H1 (cell line): ENCODE measurements at regions not wholly inside any gene's neighbourhood (a gene's known extent, or its start where the extent isn't known, plus 50 kb on each side); places are given as distances from the start of the nearest gene placed in this dataset.

Source experiments
- CTCF ChIA-PET: fragments of 300-600 bp; sonication (Branson Sonifier 250); formaldehyde crosslinking; loops from one replicate; lab custom pipeline; 2021; ENCODE audit not compliant: partially characterized antibody; lab: Charles Lee
- POLR2A ChIA-PET: fragments of 300-600 bp; sonication (Branson Sonifier 250); formaldehyde crosslinking; loops from one replicate; lab custom pipeline; 2021; ENCODE audit warnings: inconsistent platforms; ENCODE audit not compliant: partially characterized antibody; lab: Charles Lee
- DNase-seq, 2 experiments: peaks; one replicate each; pipeline versions ENCODE4 v3.0.0 to v3.0.0-alpha.2; 2010 to 2022; ENCODE audit warnings: low spot score in 2 of 2, low read depth in 1 of 2, mixed read lengths in 1 of 2
- FAIRE-seq: peaks from 2 replicates; lab custom pipeline; 2011; peaks lifted over from hg19 to GRCh38; lab: Jason Lieb, UNC
- H2AFZ ChIP-seq: 2 replicates; pipeline ENCODE4 v1.8.1; 2012; ENCODE audit warnings: low read length, inconsistent platforms
- H2AK5ac ChIP-seq: 2 replicates; pipeline ENCODE4 v1.6.1; 2013; ENCODE audit warnings: low read depth, low read length
- H2BK120ac ChIP-seq: replicated peaks from 2 replicates; pipeline ENCODE3; 2013; ENCODE audit warnings: low read depth, low read length, inconsistent platforms
- H2BK12ac ChIP-seq: 2 replicates; pipeline ENCODE4 v1.6.1; 2013; ENCODE audit warnings: low read depth, low read length
- H2BK15ac ChIP-seq: 2 replicates; pipeline ENCODE4 v1.6.1; 2013; ENCODE audit warnings: low read length
- H2BK20ac ChIP-seq: 2 replicates; pipeline ENCODE4 v1.6.1; 2013; ENCODE audit warnings: low read length
- H2BK5ac ChIP-seq: 2 replicates; pipeline ENCODE4 v1.6.1; 2013; ENCODE audit warnings: low read depth, low read length
- H3K14ac ChIP-seq: 2 replicates; pipeline ENCODE4 v1.6.1; 2013; ENCODE audit warnings: inconsistent platforms; ENCODE audit not compliant: insufficient read length
- H3K18ac ChIP-seq: 2 replicates; pipeline ENCODE4 v1.6.1; 2013; ENCODE audit warnings: low read length; ENCODE audit errors: extremely low read depth
- H3K23ac ChIP-seq: 2 replicates; pipeline ENCODE4 v1.6.1; 2013; ENCODE audit warnings: inconsistent platforms; ENCODE audit not compliant: insufficient read length
- H3K23me2 ChIP-seq: 2 replicates; pipeline ENCODE4 v1.6.1; 2013; ENCODE audit warnings: low read depth, low read length
- H3K27ac ChIP-seq: 2 replicates; pipeline ENCODE4 v1.6.1; 2011; ENCODE audit warnings: low read depth, low read length, inconsistent platforms
- H3K27me3 ChIP-seq, 4 experiments: replicated peaks in 1 of 4; 1 replicate in 1 of 4; 2 replicates in 3 of 4; pipeline versions ENCODE4 v1.6.1 to v1.8.1; 2011 to 2013; ENCODE audit warnings: low read length in 3 of 4, mild to moderate bottlenecking in 3 of 4, inconsistent platforms in 2 of 4, mixed read lengths in 2 of 4, moderate library complexity in 1 of 4; ENCODE audit not compliant: control insufficient read depth in 3 of 4, insufficient read depth in 3 of 4; ENCODE audit errors: extremely low read depth in 1 of 4
- H3K36me3 ChIP-seq, 4 experiments: 2 replicates each; pipeline versions ENCODE4 v1.6.1 to v1.8.1; 2011 to 2013; ENCODE audit warnings: mild to moderate bottlenecking in 4 of 4, low read length in 3 of 4, moderate library complexity in 2 of 4, control low read depth in 1 of 4, inconsistent platforms in 1 of 4; ENCODE audit not compliant: insufficient read depth in 4 of 4, control insufficient read depth in 2 of 4
- H3K4ac ChIP-seq: replicated peaks from 2 replicates; pipeline ENCODE3; 2013; ENCODE audit warnings: low read length, low read depth, mixed read lengths, inconsistent platforms; ENCODE audit not compliant: insufficient read length
- H3K4me1 ChIP-seq, 4 experiments: replicated peaks in 1 of 4; 1 replicate in 1 of 4; 2 replicates in 3 of 4; pipeline versions ENCODE4 v1.6.1 to v1.8.1; 2011 to 2013; ENCODE audit warnings: low read length in 3 of 4, inconsistent platforms in 2 of 4, mixed read lengths in 1 of 4; ENCODE audit not compliant: insufficient read depth in 4 of 4, control insufficient read depth in 3 of 4
- H3K4me2 ChIP-seq, 2 experiments: 2 replicates each; pipeline versions ENCODE4 v1.6.1 to v1.8.1; 2011 to 2013; ENCODE audit warnings: low read depth in 2 of 2, low read length in 2 of 2, control low read depth in 1 of 2, inconsistent platforms in 1 of 2, mild to moderate bottlenecking in 1 of 2; ENCODE audit not compliant: insufficient read depth in 1 of 2
- H3K4me3 ChIP-seq, 4 experiments: fragments of 200-600, 300-600 bp in 1 of 4; sonication (generic), shearing (Covaris generic), sonication (Bioruptor Twin) in 1 of 4; 2 replicates each; pipeline versions ENCODE4 v1.5.1 to v1.8.1; 2011 to 2016; ENCODE audit warnings: low read length in 4 of 4, low read depth in 3 of 4, control low read depth in 2 of 4, inconsistent platforms in 2 of 4, mild to moderate bottlenecking in 2 of 4, mixed read lengths in 1 of 4, moderate library complexity in 1 of 4; ENCODE audit not compliant: insufficient read depth in 2 of 4; ENCODE audit errors: extremely low read depth in 1 of 4
- H3K56ac ChIP-seq: replicated peaks from 2 replicates; pipeline ENCODE3; 2013; ENCODE audit warnings: low read depth, mild to moderate bottlenecking, mixed read lengths, low read length, inconsistent platforms; ENCODE audit not compliant: insufficient read length
- H3K79me1 ChIP-seq: 2 replicates; pipeline ENCODE4 v1.6.1; 2013; ENCODE audit warnings: low read depth, low read length, control low read depth
- H3K79me2 ChIP-seq, 2 experiments: 2 replicates each; pipeline versions ENCODE4 v1.6.1 to v1.8.1; 2012 to 2013; ENCODE audit warnings: low read length in 2 of 2, mild to moderate bottlenecking in 2 of 2, inconsistent platforms in 1 of 2; ENCODE audit not compliant: insufficient read depth in 2 of 2, control insufficient read depth in 1 of 2
- H3K9ac ChIP-seq, 4 experiments: replicated peaks in 1 of 4; 1 replicate in 1 of 4; 2 replicates in 3 of 4; pipeline versions ENCODE4 v1.6.1 to v1.8.1; 2011 to 2013; ENCODE audit warnings: low read depth in 3 of 4, low read length in 3 of 4, control low read depth in 2 of 4, mild to moderate bottlenecking in 2 of 4, moderate library complexity in 2 of 4, inconsistent platforms in 1 of 4; ENCODE audit errors: extremely low read depth in 1 of 4
- H3K9me3 ChIP-seq, 2 experiments: 2 replicates each; pipeline versions ENCODE4 v1.6.1 to v1.8.1; 2012 to 2013; ENCODE audit warnings: mild to moderate bottlenecking in 2 of 2, moderate library complexity in 2 of 2, control low read depth in 1 of 2, inconsistent platforms in 1 of 2, low read depth in 1 of 2, low read length in 1 of 2, mixed read lengths in 1 of 2; ENCODE audit not compliant: insufficient read depth in 2 of 2
- H4K20me1 ChIP-seq, 2 experiments: replicated peaks in 1 of 2; 2 replicates each; pipeline versions ENCODE3 to v1.8.1; 2011 to 2013; ENCODE audit warnings: inconsistent platforms in 2 of 2, low read length in 2 of 2, mild to moderate bottlenecking in 1 of 2; ENCODE audit not compliant: insufficient read depth in 2 of 2, control insufficient read depth in 1 of 2
- H4K5ac ChIP-seq: 2 replicates; pipeline ENCODE4 v1.6.1; 2013; ENCODE audit warnings: low read length, low read depth, mixed read lengths, inconsistent platforms; ENCODE audit not compliant: insufficient read length
- H4K8ac ChIP-seq: 2 replicates; pipeline ENCODE4 v1.8.0; 2013; ENCODE audit warnings: mild to moderate bottlenecking, moderate library complexity, low read length, inconsistent platforms; ENCODE audit not compliant: insufficient read depth; ENCODE audit errors: extremely low read depth
- H4K91ac ChIP-seq: replicated peaks from 2 replicates; pipeline ENCODE3; 2013; ENCODE audit warnings: low read length, mixed read lengths, inconsistent platforms; ENCODE audit not compliant: insufficient read length
- ASH2L ChIP-seq: fragments of 200-600, 300-600 bp; sonication (generic); IDR thresholded peaks from one replicate; pipeline ENCODE4 v1.7.1; 2017; ENCODE audit warnings: low read length
- JUN ChIP-seq: IDR thresholded peaks from 2 replicates; pipeline ENCODE4 v1.6.1; 2011; ENCODE audit warnings: low read depth, mild to moderate bottlenecking, improper control_type of control experiment, low read length
- RBBP5 ChIP-seq: IDR thresholded peaks from 2 replicates; pipeline ENCODE4 v1.7.1; 2012; ENCODE audit warnings: low read depth, mild to moderate bottlenecking, inconsistent platforms, low read length, moderate library complexity, borderline replicate concordance
- SP1 ChIP-seq: IDR thresholded peaks from 2 replicates; pipeline ENCODE4 v1.6.1; 2011; ENCODE audit warnings: low read depth, low read length
- WGBS, 2 experiments: shearing (Covaris generic) in 1 of 2; methylation state at CpG; one replicate each; pipeline versions ENCODE4 v1.1.6 to v1.1.7; 2013 to 2015; ENCODE audit warnings: low lambda C conversion rate in 2 of 2, mixed read lengths in 2 of 2, inconsistent platforms in 1 of 2, low coverage in 1 of 2, missing lambda C conversion rate in 1 of 2; ENCODE audit not compliant: insufficient replicate concordance in 2 of 2, insufficient coverage in 1 of 2, insufficient read length in 1 of 2; ENCODE audit errors: extremely low coverage in 1 of 2, missing lambda C conversion rate in 1 of 2; 5-methylcytosine and 5-hydroxymethylcytosine counted together

GRCh38 chr2:226483745-226484619 lies 315.6 kb downstream of the IRS1 start:
- peak overlapping the region; percentile 67 for H4K91ac ChIP-seq
- DNase-seq (peak in 1 of 2 experiments; percentile 51), FAIRE-seq (peak; percentile 75)
- peaks cover 5 to 9% (median 5%) of the 10 kb centered on the region in 4 experiments; a peak in 4 of 7 replicates for H3K4me1 ChIP-seq
- peak overlapping the region; percentile 60 for H2BK120ac ChIP-seq
- no peak overlapping the region; the same call in 1 of the 2 replicates for H2AFZ ChIP-seq
- H3K23me2 ChIP-seq: no peaks in the 10 kb centered on the region
- no peak overlapping the region for H3K14ac ChIP-seq
- no peak overlapping the region for H3K9ac ChIP-seq
- H2BK15ac ChIP-seq: no peak overlapping the region
- H2BK20ac ChIP-seq: peak overlapping the region; percentile 15; the same call in 1 of the 2 replicates
- H3K79me1 ChIP-seq: no peaks in the 10 kb centered on the region
- H3K9me3 ChIP-seq: no peaks in the 10 kb centered on the region
- peak overlapping the region; percentile 99; the same call in 1 of the 2 replicates for H2BK12ac ChIP-seq
- H2AK5ac ChIP-seq: no peak overlapping the region
- peak overlapping the region; percentile 48; the same call in 1 of the 2 replicates for H3K18ac ChIP-seq
- peak overlapping the region; percentile 31 to 48 for H3K4me2 ChIP-seq
- no peaks in the 10 kb centered on the region for H3K79me2 ChIP-seq
- H2BK5ac ChIP-seq: peak overlapping the region; percentile 90; the same call in 1 of the 2 replicates
- H4K8ac ChIP-seq: no peak overlapping the region
- POLR2A ChIA-PET: interaction anchor here (0.6 to 1.4 kb wide), 2 partner anchors 121 to 305 kb away, joined by 3 to 4 read pairs; no protein-coding TSS in a partner anchor
- H3K27ac ChIP-seq: peak overlapping the region; percentile 62
- WGBS, 2 experiments: 21% methylated on average over 6 of the region's 6 CpGs; no CpG with 5 or more reads in 1 of the 2 experiments
- no peak overlapping the region for H3K23ac ChIP-seq
- no peaks in the 10 kb centered on the region for H3K27me3 ChIP-seq
- no peaks in the 10 kb centered on the region for H3K36me3 ChIP-seq
- no peak overlapping the region for H3K56ac ChIP-seq
- CTCF ChIA-PET: interaction anchor here (0.6 to 1.0 kb wide), 2 partner anchors 444 to 552 kb away, joined by 3 read pairs; no protein-coding TSS in a partner anchor
- no peaks in the 10 kb centered on the region for H4K20me1 ChIP-seq
- H3K4me3 ChIP-seq: peak overlapping the region in 3 of 4 experiments; percentile 4 to 12 (median 4); a peak in 3 of 8 replicates
- H4K5ac ChIP-seq: peak overlapping the region; percentile 20
- no peak overlapping the region for H3K4ac ChIP-seq
- TF ChIP-seq RBBP5: peak; percentile 48
- peak; percentile 88 for TF ChIP-seq SP1
- no peak for TF ChIP-seq JUN
- TF ChIP-seq ASH2L: peak; percentile 96
